H9 (cell line): ENCODE measurements at regions not wholly inside any gene's neighbourhood (a gene's known extent, or its start where the extent isn't known, plus 50 kb on each side); places are given as distances from the start of the nearest gene placed in this dataset.

Experiments used
- DNase-seq: peaks from one replicate; pipeline ENCODE4 v3.0.0-alpha.2; 2017
- H2AFZ ChIP-seq: one replicate; pipeline ENCODE4 v1.6.1; 2013; ENCODE audit warnings: mild to moderate bottlenecking, low read length, control low read depth, moderate library complexity
- H2AK5ac ChIP-seq: 2 replicates; pipeline ENCODE4 v1.6.1; 2013; ENCODE audit warnings: low read length, control low read depth, mixed read lengths; ENCODE audit not compliant: insufficient read length
- H2BK120ac ChIP-seq: one replicate; pipeline ENCODE4 v1.6.1; 2013; ENCODE audit warnings: low read depth, mild to moderate bottlenecking, low read length, control low read depth, inconsistent platforms; ENCODE audit not compliant: poor library complexity, severe bottlenecking
- H2BK12ac ChIP-seq: 2 replicates; pipeline ENCODE4 v1.6.1; 2013; ENCODE audit warnings: low read length, control low read depth, mixed read lengths, low read depth; ENCODE audit not compliant: insufficient read length
- H2BK15ac ChIP-seq: 2 replicates; pipeline ENCODE4 v1.6.1; 2013; ENCODE audit warnings: low read depth, low read length, control low read depth
- H2BK20ac ChIP-seq: one replicate; pipeline ENCODE4 v1.6.1; 2013; ENCODE audit warnings: low read depth, mild to moderate bottlenecking, low read length, control low read depth, inconsistent platforms; ENCODE audit not compliant: poor library complexity, severe bottlenecking
- H2BK5ac ChIP-seq: 2 replicates; pipeline ENCODE4 v1.6.1; 2013; ENCODE audit warnings: low read length, control low read depth, mixed read lengths; ENCODE audit not compliant: insufficient read length
- H3K14ac ChIP-seq: 2 replicates; pipeline ENCODE4 v1.6.1; 2013; ENCODE audit warnings: low read length, control low read depth; ENCODE audit not compliant: insufficient read depth
- H3K18ac ChIP-seq: 2 replicates; pipeline ENCODE4 v1.6.1; 2013; ENCODE audit warnings: low read depth, mild to moderate bottlenecking, mixed read lengths, low read length, control low read depth; ENCODE audit not compliant: insufficient read length
- H3K23ac ChIP-seq: 2 replicates; pipeline ENCODE4 v1.6.1; 2013; ENCODE audit warnings: low read length, control low read depth, mixed read lengths, low read depth; ENCODE audit not compliant: insufficient read length
- H3K23me2 ChIP-seq: 2 replicates; pipeline ENCODE4 v1.6.1; 2013; ENCODE audit warnings: low read depth, mild to moderate bottlenecking, mixed read lengths, low read length, control low read depth; ENCODE audit not compliant: insufficient read length, poor library complexity, severe bottlenecking
- H3K27ac ChIP-seq: 2 replicates; pipeline ENCODE4 v1.5.1; 2013; ENCODE audit warnings: low read length, control low read depth, mixed read lengths, low read depth; ENCODE audit not compliant: insufficient read length
- H3K27me3 ChIP-seq: 2 replicates; pipeline ENCODE4 v1.6.1; 2013; ENCODE audit warnings: low read length, control low read depth, inconsistent platforms; ENCODE audit not compliant: insufficient read depth
- H3K4ac ChIP-seq: 2 replicates; pipeline ENCODE4 v1.6.1; 2013; ENCODE audit warnings: low read depth, mild to moderate bottlenecking, control low read depth, inconsistent platforms, low read length, moderate library complexity
- H3K4me1 ChIP-seq: 2 replicates; pipeline ENCODE4 v1.6.1; 2013; ENCODE audit warnings: low read length, control low read depth, inconsistent platforms; ENCODE audit not compliant: insufficient read depth
- H3K4me2 ChIP-seq: 2 replicates; pipeline ENCODE4 v1.6.1; 2013; ENCODE audit warnings: low read length, control low read depth, mixed read lengths; ENCODE audit not compliant: insufficient read length, insufficient read depth
- H3K56ac ChIP-seq: 2 replicates; pipeline ENCODE4 v1.6.1; 2013; ENCODE audit warnings: low read depth, mild to moderate bottlenecking, mixed read lengths, low read length, control low read depth; ENCODE audit not compliant: insufficient read length
- H3K79me1 ChIP-seq: 2 replicates; pipeline ENCODE4 v1.6.1; 2013; ENCODE audit warnings: low read depth, mild to moderate bottlenecking, moderate library complexity, low read length, control low read depth, inconsistent platforms; ENCODE audit not compliant: insufficient read depth, poor library complexity, severe bottlenecking
- H3K79me2 ChIP-seq: 2 replicates; pipeline ENCODE4 v1.6.1; 2013; ENCODE audit warnings: low read length, control low read depth, inconsistent platforms; ENCODE audit not compliant: insufficient read depth
- H3K9ac ChIP-seq: 2 replicates; pipeline ENCODE4 v1.6.1; 2013; ENCODE audit warnings: low read length, control low read depth, mixed read lengths; ENCODE audit not compliant: insufficient read length; ENCODE audit errors: extremely low read depth
- H3K9me3 ChIP-seq: one replicate; pipeline ENCODE4 v1.6.1; 2013; ENCODE audit warnings: low read depth, low read length, inconsistent platforms; ENCODE audit not compliant: control insufficient read depth
- H3T11ph ChIP-seq: one replicate; pipeline ENCODE4 v1.6.1; 2013; ENCODE audit warnings: mild to moderate bottlenecking, low read length, control low read depth, inconsistent platforms
- H4K20me1 ChIP-seq: one replicate; pipeline ENCODE4 v1.6.1; 2013; ENCODE audit not compliant: control insufficient read depth, insufficient read length, insufficient read depth
- H4K5ac ChIP-seq: 2 replicates; pipeline ENCODE4 v1.6.1; 2013; ENCODE audit warnings: low read depth, mild to moderate bottlenecking, mixed read lengths, low read length, control low read depth; ENCODE audit not compliant: insufficient read length
- H4K8ac ChIP-seq: replicated peaks from 2 replicates; pipeline ENCODE4 v1.6.1; 2013; ENCODE audit warnings: low read length, control low read depth, mixed read lengths, low read depth; ENCODE audit not compliant: insufficient read length
- H4K91ac ChIP-seq: 2 replicates; pipeline ENCODE4 v1.6.1; 2013; ENCODE audit warnings: low read depth, mild to moderate bottlenecking, moderate library complexity, mixed read lengths, low read length, control low read depth; ENCODE audit not compliant: insufficient read length
- H3K27ac Mint-ChIP-seq, 3 experiments: 2 replicates in 2 of 3; 3 replicates in 1 of 3; pipeline ENCODE4 v1.8.0; 2020 to 2021; ENCODE audit warnings: mixed read lengths in 3 of 3, mild to moderate bottlenecking in 1 of 3, moderate library complexity in 1 of 3
- H3K27me3 Mint-ChIP-seq: 2 replicates; pipeline ENCODE4 v1.8.0; 2021; ENCODE audit warnings: low read depth, mild to moderate bottlenecking, moderate library complexity, mixed read lengths
- H3K36me3 Mint-ChIP-seq, 3 experiments: 2 replicates in 2 of 3; 3 replicates in 1 of 3; pipeline ENCODE4 v1.8.0; 2020 to 2021; ENCODE audit warnings: low read depth in 3 of 3, mixed read lengths in 3 of 3; ENCODE audit not compliant: insufficient read depth in 1 of 3
- H3K4me1 Mint-ChIP-seq, 2 experiments: 2 replicates each; pipeline ENCODE4 v1.8.0; 2020; ENCODE audit warnings: mixed read lengths in 2 of 2
- H3K4me3 Mint-ChIP-seq, 2 experiments: 2 replicates in 1 of 2; 3 replicates in 1 of 2; pipeline ENCODE4 v1.8.0; 2020 to 2021; ENCODE audit warnings: mild to moderate bottlenecking in 2 of 2, mixed read lengths in 2 of 2, moderate library complexity in 1 of 2
- H3K9me3 Mint-ChIP-seq, 2 experiments: 2 replicates in 1 of 2; 3 replicates in 1 of 2; pipeline ENCODE4 v1.8.0; 2020; ENCODE audit warnings: mild to moderate bottlenecking in 2 of 2, mixed read lengths in 2 of 2, moderate library complexity in 1 of 2
- CTCF ChIP-seq: fragments of 200-600 bp; sonication (generic); conservative IDR thresholded peaks from 3 replicates; pipeline ENCODE4 v1.8.0; 2021; ENCODE audit warnings: antibody characterized with exemption, mild to moderate bottlenecking
- WGBS: extraction: QIAGEN DNeasy Blood & Tissue Kit; methylation state at CpG from one replicate; pipeline ENCODE4 v1.1.7; 2013; ENCODE audit warnings: missing lambda C conversion rate, low lambda C conversion rate, mixed read lengths; ENCODE audit not compliant: insufficient read length; ENCODE audit errors: extremely low coverage; 5-methylcytosine and 5-hydroxymethylcytosine counted together

- Histone ChIP-seq H2BK15ac (no peak overlapping the region), H4K8ac (no peak overlapping the region), H3K9ac (no peak overlapping the region), H3K23ac (no peak overlapping the region), H4K91ac (no peak overlapping the region), H2BK12ac (no peak overlapping the region), H4K5ac (no peak overlapping the region), H2AK5ac (no peak overlapping the region), H3K14ac (no peak overlapping the region), H3K56ac (no peak overlapping the region), H2BK20ac (no peak overlapping the region), H2BK5ac (no peak overlapping the region), H3K18ac (no peak overlapping the region), H3K4me2 (no peak overlapping the region), H3K79me2 (no peaks in the 10 kb centered on the region), H3K4ac (no peak overlapping the region), H2BK120ac (no peak overlapping the region), H3K9me3 (no peaks in the 10 kb centered on the region), H3K79me1 (no peaks in the 10 kb centered on the region), H3K27me3 (no peaks in the 10 kb centered on the region), H4K20me1 (no peaks in the 10 kb centered on the region), H3K4me1 (no peaks in the 10 kb centered on the region; the same call in 1 of the 2 replicates), H3K23me2 (no peaks in the 10 kb centered on the region), H3K27ac (no peak overlapping the region), H3T11ph (no peak overlapping the region), H2AFZ (no peak overlapping the region)
- Mint-ChIP-seq H3K4me3 (no peak overlapping the region), H3K27ac (no peak overlapping the region), H3K36me3 (no peaks in the 10 kb centered on the region), H3K9me3 (no peaks in the 10 kb centered on the region), H3K4me1 (peaks cover 17 to 21% of the 10 kb centered on the region in 2 experiments), H3K27me3 (peaks cover 6% of the 10 kb centered on the region)
- WGBS, result no CpG with 5 or more reads among the region's 2 CpGs
- no peak for TF ChIP-seq CTCF
- DNase-seq, result no peak
Measured at GRCh38 chr2:21262426-21262940, 138.7 kb downstream of the TDRD15 start.
